Activated T-cell treated with anti-CD3 and anti-CD28 coated beads for 24 hours (primary cell): ENCODE measurements at regions not wholly inside any gene's neighbourhood (a gene's known extent, or its start where the extent isn't known, plus 50 kb on each side); places are given as distances from the start of the nearest gene placed in this dataset.
"Not testable (repeated sequence)": the region's sequence is repeated elsewhere in the genome, so short reads cannot be mapped to it uniquely, and the experiment has no call there.

ENCODE experiments used
- DNase-seq: peaks from one replicate; pipeline ENCODE4 v3.0.0-alpha.2; 2020; ENCODE audit warnings: low read depth

GRCh38 chr4:24001486-24002329 is 111.9 kb upstream of the PPARGC1A start:
- DNase-seq: no peak

- DNase-seq: no peak
These were observed 110.6 kb upstream of the PPARGC1A start for GRCh38 chr4:24000470-24000831.

DNA sequence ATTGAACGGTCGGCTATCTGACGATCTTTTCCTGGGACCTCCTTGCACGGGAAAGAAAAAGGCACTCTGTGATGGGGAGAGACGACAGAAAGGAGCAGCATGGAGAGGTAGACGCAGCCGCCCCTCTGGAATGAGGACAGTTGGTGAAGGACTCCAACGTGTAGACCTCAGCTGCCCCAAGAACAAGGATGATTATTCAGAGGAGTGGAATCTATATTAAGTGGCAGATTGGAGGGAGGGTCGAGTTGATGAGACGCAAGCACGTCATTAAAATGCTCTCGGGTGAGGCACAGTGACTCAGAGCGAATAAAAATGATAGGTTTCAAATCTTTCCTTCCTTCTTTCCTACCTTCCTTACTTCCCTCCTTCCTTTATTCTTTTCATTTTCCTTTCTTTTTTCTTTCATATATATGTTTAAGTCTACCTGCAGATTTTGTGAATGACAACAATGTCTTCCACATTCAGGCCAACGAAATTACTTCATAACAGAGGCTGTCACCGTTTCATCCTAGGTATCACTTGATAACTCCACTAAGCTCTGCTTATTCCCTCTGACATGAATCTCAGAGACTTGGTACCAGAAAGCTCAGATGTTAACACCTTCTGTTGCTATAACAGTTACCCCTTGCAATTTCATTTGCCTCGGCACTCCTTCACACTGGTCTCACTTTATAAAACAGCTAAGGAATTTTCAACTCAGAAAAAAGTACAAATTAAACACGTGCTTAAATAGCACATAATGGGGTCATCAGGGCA is 110.0 kb upstream of the PPARGC1A start:
- DNase-seq: no peak

- no peak for DNase-seq
These were observed 103.5 kb upstream of the PPARGC1A start for GRCh38 chr4:23993373-23993772.

DNA sequence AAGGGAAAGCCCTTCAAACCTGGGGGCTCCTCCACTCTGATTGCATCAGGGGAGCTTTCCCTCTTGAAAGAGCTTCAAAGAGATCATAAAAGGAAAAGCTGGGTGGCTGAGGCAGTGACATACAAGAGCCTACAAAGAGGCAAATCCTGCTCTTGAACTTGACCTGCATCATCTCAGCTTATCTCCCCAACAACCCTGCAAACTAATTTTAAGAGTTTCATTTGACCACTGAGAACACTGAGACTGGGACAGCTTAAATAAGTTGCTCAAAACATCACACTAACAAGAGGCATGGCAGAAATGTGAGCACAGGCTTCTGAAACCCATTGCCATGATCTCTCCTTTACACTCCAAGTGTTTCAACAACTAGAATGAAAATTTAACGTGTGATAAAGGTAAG is 101.6 kb upstream of the PPARGC1A start:
- DNase-seq: no peak

DNA sequence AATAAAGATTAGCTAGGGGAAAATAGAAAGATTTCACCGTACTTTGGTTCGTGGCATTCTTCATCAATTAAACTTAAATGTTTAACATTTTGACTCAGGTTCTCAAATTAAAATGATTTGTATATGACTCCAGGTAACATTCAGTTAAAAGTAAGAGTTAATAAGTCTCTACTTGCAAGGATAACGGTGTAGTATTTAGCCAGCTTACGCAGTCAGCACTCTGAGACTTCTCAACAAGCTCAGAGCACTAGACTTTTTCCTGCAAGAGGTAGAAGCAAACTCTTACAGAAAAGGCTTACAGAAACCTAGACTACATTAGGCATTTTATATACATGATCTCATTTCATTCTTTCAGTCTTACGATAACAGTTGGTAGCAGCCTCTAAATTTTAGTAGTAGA is 96.4 kb upstream of the PPARGC1A start:
- no peak for DNase-seq

- DNase-seq: no peak
These were observed 91.5 kb upstream of the PPARGC1A start for GRCh38 chr4:23981328-23981727.

GRCh38 chr4:23979534-23979933 is 89.7 kb upstream of the PPARGC1A start:
- DNase-seq: no peak

DNA sequence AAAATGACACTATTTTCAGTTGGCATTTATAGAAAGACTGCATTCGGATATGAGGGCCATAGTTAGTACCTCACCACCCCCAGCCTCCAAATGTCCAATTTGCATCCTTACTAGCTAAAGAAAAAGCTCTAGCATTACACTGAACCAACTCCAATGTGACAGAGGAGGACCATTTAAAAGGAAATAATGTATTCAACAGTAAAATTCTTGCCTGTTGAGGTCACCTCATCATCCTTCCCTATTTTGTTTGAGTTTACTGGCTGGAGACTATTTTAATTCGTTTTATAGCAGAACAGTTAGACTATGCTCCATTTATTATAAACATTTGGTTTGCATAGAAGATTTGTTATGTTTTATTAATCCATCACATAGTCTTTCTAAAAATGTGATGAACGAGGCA is 88.2 kb upstream of the PPARGC1A start:
- no peak for DNase-seq

DNA sequence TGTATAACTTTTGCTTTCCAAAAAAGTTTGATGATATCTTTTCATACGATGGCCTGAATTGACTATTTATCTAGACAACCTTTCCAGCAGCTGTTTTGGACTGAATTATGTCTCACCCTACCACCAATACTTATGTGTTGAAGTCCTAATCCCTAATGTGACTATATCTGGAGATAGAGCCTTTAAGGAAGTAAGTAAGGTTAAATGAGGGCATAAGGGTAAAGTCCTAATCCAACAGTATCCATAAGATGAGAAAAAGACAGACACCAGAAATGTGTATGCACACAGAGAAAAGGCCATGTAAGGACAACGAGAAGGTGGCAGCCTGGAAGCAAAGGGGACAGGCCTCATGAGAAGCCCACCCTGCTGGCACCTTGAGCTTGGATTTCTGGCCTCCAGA is 86.6 kb upstream of the PPARGC1A start:
- no peak for DNase-seq

DNA sequence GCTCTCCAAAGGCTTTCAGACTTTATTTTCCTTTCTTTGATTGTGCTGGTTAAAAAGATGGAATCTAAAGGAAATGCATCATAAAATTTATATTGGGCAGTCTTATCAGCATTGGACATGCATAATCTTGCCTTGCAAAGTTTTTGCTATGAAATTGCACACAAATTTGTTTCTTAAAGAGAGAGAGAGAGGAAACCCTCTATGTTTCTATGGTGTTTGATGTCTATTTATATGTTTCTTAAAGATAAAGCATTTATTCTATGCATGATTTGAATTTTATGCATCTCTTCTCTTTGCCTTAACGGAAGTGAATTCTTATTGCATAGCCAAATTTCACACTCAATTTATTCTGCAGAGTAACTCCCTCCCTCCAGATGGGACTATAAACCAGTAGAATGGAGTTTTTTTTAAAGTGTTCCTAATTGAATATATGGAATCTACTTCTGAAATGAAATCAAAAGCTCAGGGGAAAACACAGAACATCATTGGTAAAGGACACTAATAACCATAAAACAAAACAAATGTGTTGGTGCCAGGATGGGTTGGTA is 83.5 kb upstream of the PPARGC1A start:
- no peak for DNase-seq

DNA sequence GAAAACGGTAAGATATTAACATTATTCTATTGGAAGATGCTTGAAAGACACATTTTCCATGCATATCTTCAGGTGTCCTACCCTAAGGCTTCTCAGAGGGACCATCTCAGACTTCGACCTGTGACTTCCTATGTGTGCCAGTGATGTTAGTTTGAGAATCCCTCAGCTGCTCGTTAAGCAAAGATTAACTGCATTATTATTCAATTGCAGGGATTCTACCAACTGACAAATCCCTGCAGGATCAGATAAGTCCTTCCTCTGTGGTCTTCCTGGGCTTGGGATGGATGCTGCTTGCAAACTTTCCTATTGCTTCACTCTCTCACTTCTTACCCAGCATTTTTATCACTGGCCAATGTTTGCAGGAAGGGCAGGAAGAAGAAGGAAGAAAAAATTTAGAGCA is 83.0 kb upstream of the PPARGC1A start:
- no peak for DNase-seq

DNA sequence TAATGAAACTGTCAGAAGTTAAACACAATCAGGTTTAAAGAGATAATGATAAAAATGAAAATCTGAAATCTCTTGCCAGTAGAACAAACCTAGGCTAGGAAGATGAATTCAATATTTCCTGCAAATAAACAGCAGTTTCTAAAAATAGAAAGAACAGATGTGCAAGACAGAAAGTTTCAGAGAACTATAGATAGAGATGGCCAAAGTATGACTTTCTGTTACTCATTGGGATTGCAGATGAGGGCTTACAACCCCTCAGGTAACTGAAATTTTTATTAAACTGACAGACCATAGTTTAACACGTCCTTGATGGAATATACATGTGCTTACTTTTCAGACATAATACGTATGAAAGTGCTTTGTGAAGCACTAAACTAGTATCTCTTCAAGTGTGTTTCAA is 82.3 kb upstream of the PPARGC1A start:
- DNase-seq: no peak

- no peak for DNase-seq
These were observed 80.5 kb upstream of the PPARGC1A start for GRCh38 chr4:23970201-23970850.

DNA sequence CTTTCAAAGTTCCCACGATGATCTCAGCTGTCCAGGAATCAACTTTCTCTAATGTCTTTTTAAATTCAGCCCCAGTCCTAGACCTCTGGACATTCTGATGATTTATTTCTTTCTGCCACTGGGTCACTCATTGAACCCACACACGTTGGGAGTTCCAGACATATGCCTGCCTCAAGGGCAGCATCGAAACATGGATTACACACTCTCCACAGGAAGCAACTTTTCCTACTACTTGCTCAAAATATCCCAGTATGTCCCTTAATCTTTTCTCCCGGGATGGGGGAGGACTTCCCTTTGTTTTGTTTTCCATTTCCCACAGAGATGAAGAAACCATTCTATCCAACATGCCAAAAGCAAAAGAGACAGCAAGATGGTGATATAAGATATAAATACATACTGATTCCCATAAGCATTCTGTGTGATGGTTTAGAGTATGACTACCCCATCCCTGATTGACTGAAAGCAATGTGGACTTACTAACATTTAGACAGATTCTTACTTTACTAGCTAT is 79.8 kb upstream of the PPARGC1A start:
- DNase-seq: no peak

GRCh38 chr4:23967281-23967680 is 77.4 kb upstream of the PPARGC1A start:
- DNase-seq: no peak

GRCh38 chr4:23966725-23967124 is 76.9 kb upstream of the PPARGC1A start:
- no peak for DNase-seq

DNA sequence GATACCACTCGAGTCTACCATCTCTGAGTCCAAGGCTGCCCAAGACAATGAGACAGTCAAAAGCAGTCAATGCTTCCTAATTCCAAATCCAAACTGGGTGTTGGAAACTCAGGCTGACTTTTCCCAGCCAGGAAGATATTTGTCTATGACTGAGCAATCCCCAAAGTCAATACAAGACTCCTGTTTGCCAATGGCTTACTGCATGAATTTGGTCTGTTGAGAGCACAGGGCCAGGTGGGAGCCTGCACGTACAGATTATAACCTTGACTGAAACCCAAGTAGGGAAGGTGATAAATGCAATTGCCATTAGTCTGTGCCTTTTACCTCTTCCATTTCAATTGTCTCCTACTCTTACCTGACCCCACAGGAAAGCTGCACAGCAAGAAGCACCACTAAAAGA is 72.6 kb upstream of the PPARGC1A start:
- DNase-seq: no peak

GRCh38 chr4:23961395-23961794 is 71.5 kb upstream of the PPARGC1A start:
- not testable (repeated sequence) for DNase-seq

DNA sequence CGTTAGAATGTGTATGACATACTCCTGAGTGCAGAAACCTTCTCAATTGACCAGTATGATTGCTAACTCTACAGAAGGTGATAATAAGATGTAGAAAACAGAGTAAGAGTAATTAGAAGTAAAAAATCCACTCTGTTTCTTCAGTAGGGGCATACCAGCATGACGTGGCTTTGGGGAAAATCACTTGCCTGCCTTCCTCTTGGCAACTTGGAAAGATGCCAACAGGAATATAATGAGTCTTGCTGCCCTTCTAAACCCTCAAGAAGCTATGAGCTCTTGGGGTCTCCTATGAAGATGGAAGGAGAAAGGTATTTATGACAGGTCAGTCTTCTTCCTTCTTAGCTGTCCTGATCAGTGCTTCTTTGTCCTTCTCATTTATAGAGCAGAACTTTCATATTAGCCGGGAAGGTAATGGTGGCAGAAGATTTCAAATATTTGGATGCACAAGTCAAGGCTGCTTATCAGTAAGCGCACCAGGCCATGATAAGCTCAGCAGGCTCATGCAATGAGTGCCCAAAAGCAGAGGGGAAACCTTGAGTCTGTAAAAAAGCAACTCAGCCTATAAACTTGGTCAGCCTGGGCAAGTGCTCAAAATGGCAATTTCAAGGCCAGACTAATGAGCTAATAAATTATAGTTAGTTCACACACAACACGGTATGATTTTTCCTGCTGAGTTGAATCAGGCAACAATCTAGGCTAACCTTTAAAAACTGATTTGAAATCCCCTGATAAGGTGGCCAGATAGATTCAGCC is 69.7 kb upstream of the PPARGC1A start:
- no peak for DNase-seq

DNA sequence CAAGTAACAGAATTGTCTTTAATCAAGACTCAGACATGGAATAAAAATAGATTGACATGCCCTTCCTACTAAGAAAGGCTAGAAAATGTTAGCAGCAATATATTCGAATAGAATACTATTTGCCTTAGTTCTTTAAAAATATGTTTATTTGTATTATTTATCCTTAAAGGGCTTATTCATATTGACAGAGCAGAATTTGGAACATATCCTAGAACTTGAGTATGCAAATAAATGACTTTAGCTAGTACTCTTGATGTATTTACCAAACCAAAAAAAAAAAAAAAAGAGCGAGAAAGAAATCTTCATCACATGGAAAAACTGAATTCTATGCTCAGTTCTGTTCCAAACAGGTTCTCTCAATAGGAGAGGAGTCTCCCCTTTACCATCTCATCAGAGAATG is 68.9 kb upstream of the PPARGC1A start:
- DNase-seq: no peak

GRCh38 chr4:23957465-23957864 is 67.6 kb upstream of the PPARGC1A start:
- DNase-seq: no peak
